ENCODE measurements at regions not wholly inside any gene's neighbourhood (a gene's known extent, or its start where the extent isn't known, plus 50 kb on each side); places are given as distances from the start of the nearest gene placed in this dataset.

DNA sequence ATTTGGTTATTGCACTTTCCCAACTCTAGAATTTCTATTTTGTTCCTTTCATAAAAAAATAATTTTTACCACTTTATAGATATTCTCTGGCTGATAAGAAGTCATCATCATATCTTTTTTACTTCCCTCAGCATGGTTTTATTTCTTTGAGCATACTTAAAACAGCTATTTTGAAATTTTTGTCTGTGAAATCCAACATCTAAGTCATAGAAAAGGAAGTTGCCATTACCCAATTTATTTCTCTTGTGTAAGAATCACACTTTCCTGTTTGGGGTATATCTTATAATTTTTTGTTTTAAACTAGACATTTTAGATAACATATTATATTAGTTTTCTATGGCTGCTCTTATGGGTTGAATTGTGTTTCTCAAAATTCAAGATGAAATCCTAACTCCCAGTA lies 400.2 kb upstream of the OR4E1 start:
- TF ChIP-seq POLR2AphosphoS5 (IDR thresholded peaks at IDR 0.05; ENCODE audit: low read depth, low read length) (no peak), SIN3A (IDR thresholded peaks at IDR 0.05; ENCODE audit: borderline replicate concordance, insufficient read depth, low read depth, low read length) (no peak), REST (IDR thresholded peaks at IDR 0.05; ENCODE audit: insufficient read depth in 1 of 2, low read depth in 2 of 2, low read length in 1 of 2) (no peak), TCF7L2 (IDR thresholded peaks at IDR 0.05; ENCODE audit: low read depth, low read length) (no peak)
- TF ChIP-seq, protein P1, sequence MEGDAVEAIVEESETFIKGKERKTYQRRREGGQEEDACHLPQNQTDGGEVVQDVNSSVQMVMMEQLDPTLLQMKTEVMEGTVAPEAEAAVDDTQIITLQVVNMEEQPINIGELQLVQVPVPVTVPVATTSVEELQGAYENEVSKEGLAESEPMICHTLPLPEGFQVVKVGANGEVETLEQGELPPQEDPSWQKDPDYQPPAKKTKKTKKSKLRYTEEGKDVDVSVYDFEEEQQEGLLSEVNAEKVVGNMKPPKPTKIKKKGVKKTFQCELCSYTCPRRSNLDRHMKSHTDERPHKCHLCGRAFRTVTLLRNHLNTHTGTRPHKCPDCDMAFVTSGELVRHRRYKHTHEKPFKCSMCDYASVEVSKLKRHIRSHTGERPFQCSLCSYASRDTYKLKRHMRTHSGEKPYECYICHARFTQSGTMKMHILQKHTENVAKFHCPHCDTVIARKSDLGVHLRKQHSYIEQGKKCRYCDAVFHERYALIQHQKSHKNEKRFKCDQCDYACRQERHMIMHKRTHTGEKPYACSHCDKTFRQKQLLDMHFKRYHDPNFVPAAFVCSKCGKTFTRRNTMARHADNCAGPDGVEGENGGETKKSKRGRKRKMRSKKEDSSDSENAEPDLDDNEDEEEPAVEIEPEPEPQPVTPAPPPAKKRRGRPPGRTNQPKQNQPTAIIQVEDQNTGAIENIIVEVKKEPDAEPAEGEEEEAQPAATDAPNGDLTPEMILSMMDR (IDR thresholded peaks at IDR 0.05), result no peak
